HepG2 (cell line): ENCODE measurements at regions not wholly inside any gene's neighbourhood (a gene's known extent, or its start where the extent isn't known, plus 50 kb on each side); places are given as distances from the start of the nearest gene placed in this dataset.

Experiments
- ATAC-seq: fragments of 200-7000 bp; cut with Tn5 transposase; 3 replicates; pipeline ENCODE4 v1.9.1; 2020; ENCODE audit warnings: mild to moderate bottlenecking, moderate library complexity
- BruUV-seq: library from RNA; stranded (reverse); fragments of 400-500 nt; replicated peaks from 2 replicates; lab custom pipeline; 2021; lab: Mats Ljungman, UMichigan
- CTCF ChIA-PET: fragments of 300-600 bp; formaldehyde crosslinking; extraction: SDS; loops from one replicate; lab custom pipeline; 2021; ENCODE audit warnings: low total read pairs, inconsistent platforms, low intra/inter-chr PET ratio; lab: Yijun Ruan, JAX
- POLR2A ChIA-PET: fragments of 350-600 bp; sonication (Branson Sonifier 250); formaldehyde crosslinking; loops from one replicate; lab custom pipeline; 2020; ENCODE audit warnings: antibody characterized with exemption, inconsistent platforms; lab: Yijun Ruan, JAX
- DNase-seq: peaks from one replicate; pipeline ENCODE4 v3.0.0-alpha.2; 2015; ENCODE audit warnings: low spot score
- FAIRE-seq: peaks from 3 replicates; lab custom pipeline; 2011; peaks lifted over from hg19 to GRCh38; lab: Jason Lieb, UNC
- H2AFZ ChIP-seq: one replicate; pipeline ENCODE4 v1.6.1; 2011; ENCODE audit warnings: low read length, inconsistent platforms
- H3K27ac ChIP-seq: fragments of 300-600 bp; 3 replicates; pipeline ENCODE4 v1.8.0; 2011; ENCODE audit warnings: mixed run types, mild to moderate bottlenecking, mixed read lengths, low read length, inconsistent platforms; ENCODE audit not compliant: insufficient read depth; ENCODE audit errors: extremely low read length
- H3K27me3 ChIP-seq, 2 experiments: fragments of 200-600 bp in 1 of 2; 2 replicates in 1 of 2; 3 replicates in 1 of 2; pipeline versions ENCODE4 v1.6.0 to v1.8.0; 2011; ENCODE audit warnings: low read length in 2 of 2, mild to moderate bottlenecking in 2 of 2, moderate library complexity in 2 of 2, inconsistent platforms in 1 of 2; ENCODE audit not compliant: insufficient read depth in 2 of 2, control insufficient read depth in 1 of 2
- H3K36me3 ChIP-seq, 2 experiments: fragments of 200-600 bp in 1 of 2; replicated peaks in 1 of 2; 2 replicates in 1 of 2; 3 replicates in 1 of 2; pipeline versions ENCODE4 v1.5.1 to v1.8.0; 2011; ENCODE audit warnings: low read length in 2 of 2, inconsistent platforms in 1 of 2; ENCODE audit not compliant: insufficient read depth in 2 of 2, control insufficient read depth in 1 of 2
- H3K4me1 ChIP-seq: 2 replicates; pipeline ENCODE4 v1.5.1; 2012; ENCODE audit warnings: low read length, inconsistent platforms; ENCODE audit not compliant: insufficient read depth
- H3K4me2 ChIP-seq: 2 replicates; pipeline ENCODE4 v1.6.0; 2011; ENCODE audit warnings: low read depth, low read length, inconsistent platforms
- H3K4me3 ChIP-seq, 3 experiments: fragments of 200-600 bp in 1 of 3; sonication (generic), shearing (Covaris generic) in 1 of 3; replicated peaks in 1 of 3; 2 replicates each; pipeline ENCODE4 v1.5.1; 2011 to 2016; ENCODE audit warnings: low read length in 3 of 3, inconsistent platforms in 2 of 3, low read depth in 2 of 3, mild to moderate bottlenecking in 2 of 3, control low read depth in 1 of 3, mixed read lengths in 1 of 3; ENCODE audit not compliant: insufficient read depth in 1 of 3
- H3K79me2 ChIP-seq: one replicate; pipeline ENCODE4 v1.6.1; 2011; ENCODE audit warnings: low read length, inconsistent platforms; ENCODE audit not compliant: insufficient read depth
- H3K9ac ChIP-seq: 2 replicates; pipeline ENCODE4 v1.6.0; 2011; ENCODE audit warnings: mild to moderate bottlenecking, low read depth, low read length, inconsistent platforms; ENCODE audit not compliant: insufficient read depth
- H3K9me3 ChIP-seq: 2 replicates; pipeline ENCODE4 v1.5.1; 2012; ENCODE audit warnings: mild to moderate bottlenecking, low read length
- H4K20me1 ChIP-seq: 2 replicates; pipeline ENCODE4 v1.6.0; 2011; ENCODE audit warnings: inconsistent platforms, mild to moderate bottlenecking, low read length, moderate library complexity; ENCODE audit not compliant: insufficient read depth
- RFX3 ChIP-seq: IDR thresholded peaks from 2 replicates; pipeline ENCODE4 v1.6.1; 2016; ENCODE audit warnings: missing biosample characterization, missing genetic modification reagents
- SAP130 ChIP-seq: IDR thresholded peaks from 2 replicates; pipeline ENCODE4 v1.6.1; 2016; ENCODE audit warnings: low read depth
- SYNCRIP ChIP-seq: fragments of 200-400 bp; formaldehyde crosslinking; IDR thresholded peaks from 2 replicates; pipeline ENCODE4 v1.6.1; 2018; ENCODE audit warnings: mild to moderate bottlenecking, low read depth, low read length; ENCODE audit not compliant: insufficient read depth
- ZNF256 ChIP-seq: sonication (generic); formaldehyde crosslinking; conservative IDR thresholded peaks from 2 replicates; pipeline ENCODE4 v1.4.0; 2020; ENCODE audit warnings: missing genetic modification reagents
- ZNF547 ChIP-seq: sonication (generic); formaldehyde crosslinking; IDR thresholded peaks from 2 replicates; pipeline ENCODE4 v1.5.1; 2020; ENCODE audit warnings: mild to moderate bottlenecking, missing genetic modification reagents
- WGBS: methylation state at CpG from one replicate; pipeline ENCODE4 v1.1.6; 2017; ENCODE audit warnings: low lambda C conversion rate; 5-methylcytosine and 5-hydroxymethylcytosine counted together
- in situ Hi-C: cut with HindIII; loops from 2 replicates; pipeline ENCODE4 v1.10.0; 2017; ENCODE audit warnings: low pct_unique_long_range_greater_than_20kb; ENCODE audit not compliant: extremely low pct_ligation_motif_present
- intact Hi-C: fragments of 100-400 bp; cut with micrococcal nuclease; formaldehyde crosslinking; loops from one replicate; pipeline ENCODE4 v1.10.0; 2022; ENCODE audit not compliant: unreplicated experiment
- TF ChIP-seq, protein P1 (sequence below): IDR thresholded peaks from 2 replicates; pipeline ENCODE4 v1.6.1; 2016; ENCODE audit warnings: mild to moderate bottlenecking
- TF ChIP-seq, protein P2 (sequence below): sonication (generic); formaldehyde crosslinking; IDR thresholded peaks from 2 replicates; pipeline ENCODE4 v1.9.0; 2021; ENCODE audit warnings: missing genetic modification reagents, mild to moderate bottlenecking, borderline replicate concordance

DNA sequence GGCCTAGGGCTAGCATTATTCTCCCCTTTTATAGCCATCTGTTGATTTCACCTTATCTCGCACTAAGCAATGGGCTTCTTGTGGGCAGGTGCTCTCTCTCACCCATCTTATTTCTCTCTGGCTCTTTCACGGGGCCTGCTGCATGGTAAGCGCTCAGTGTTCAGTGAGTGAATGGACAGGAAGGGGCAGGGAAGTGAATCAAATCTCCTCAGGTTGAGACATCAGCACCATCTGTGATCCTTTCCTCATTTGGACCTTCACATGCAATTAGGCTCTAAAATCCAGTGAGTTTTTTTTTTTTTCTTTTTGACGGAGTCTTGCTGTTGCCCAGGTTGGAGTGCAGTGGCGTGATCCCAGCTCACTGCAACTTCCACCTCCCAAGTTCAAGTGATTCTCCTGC lies 76.5 kb upstream of the EZR start (continued):
- no peak for TF ChIP-seq ZNF547
- TF ChIP-seq, all 625 proteins: peak for 0

DNA sequence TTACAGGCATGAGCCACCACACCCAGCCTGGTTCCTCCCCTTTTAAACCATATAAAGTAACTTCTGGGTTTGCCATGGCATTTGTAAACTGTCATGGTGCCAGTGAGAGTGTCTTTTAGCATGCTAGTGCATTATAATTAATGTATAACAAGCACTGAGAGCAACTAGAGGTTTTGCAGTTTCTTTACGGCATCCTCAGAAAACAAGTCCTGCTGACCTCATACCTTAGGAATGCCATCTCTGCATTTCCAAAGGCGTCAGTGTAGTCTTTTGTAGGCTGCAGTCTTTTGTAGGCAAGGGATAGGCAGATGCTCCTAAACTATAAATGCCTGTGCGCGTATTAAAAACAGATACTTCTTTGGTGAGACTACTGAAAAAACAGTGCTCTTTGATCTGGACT lies 75.0 kb upstream of the EZR start:
- no peak for ATAC-seq
- no TSS peak for BruUV-seq
- TF ChIP-seq, protein P1, sequence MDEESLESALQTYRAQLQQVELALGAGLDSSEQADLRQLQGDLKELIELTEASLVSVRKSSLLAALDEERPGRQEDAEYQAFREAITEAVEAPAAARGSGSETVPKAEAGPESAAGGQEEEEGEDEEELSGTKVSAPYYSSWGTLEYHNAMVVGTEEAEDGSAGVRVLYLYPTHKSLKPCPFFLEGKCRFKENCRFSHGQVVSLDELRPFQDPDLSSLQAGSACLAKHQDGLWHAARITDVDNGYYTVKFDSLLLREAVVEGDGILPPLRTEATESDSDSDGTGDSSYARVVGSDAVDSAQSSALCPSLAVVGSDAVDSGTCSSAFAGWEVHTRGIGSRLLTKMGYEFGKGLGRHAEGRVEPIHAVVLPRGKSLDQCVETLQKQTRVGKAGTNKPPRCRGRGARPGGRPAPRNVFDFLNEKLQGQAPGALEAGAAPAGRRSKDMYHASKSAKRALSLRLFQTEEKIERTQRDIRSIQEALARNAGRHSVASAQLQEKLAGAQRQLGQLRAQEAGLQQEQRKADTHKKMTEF (CRISPR knock-in tag) = no peak
- TF ChIP-seq, protein P2, sequence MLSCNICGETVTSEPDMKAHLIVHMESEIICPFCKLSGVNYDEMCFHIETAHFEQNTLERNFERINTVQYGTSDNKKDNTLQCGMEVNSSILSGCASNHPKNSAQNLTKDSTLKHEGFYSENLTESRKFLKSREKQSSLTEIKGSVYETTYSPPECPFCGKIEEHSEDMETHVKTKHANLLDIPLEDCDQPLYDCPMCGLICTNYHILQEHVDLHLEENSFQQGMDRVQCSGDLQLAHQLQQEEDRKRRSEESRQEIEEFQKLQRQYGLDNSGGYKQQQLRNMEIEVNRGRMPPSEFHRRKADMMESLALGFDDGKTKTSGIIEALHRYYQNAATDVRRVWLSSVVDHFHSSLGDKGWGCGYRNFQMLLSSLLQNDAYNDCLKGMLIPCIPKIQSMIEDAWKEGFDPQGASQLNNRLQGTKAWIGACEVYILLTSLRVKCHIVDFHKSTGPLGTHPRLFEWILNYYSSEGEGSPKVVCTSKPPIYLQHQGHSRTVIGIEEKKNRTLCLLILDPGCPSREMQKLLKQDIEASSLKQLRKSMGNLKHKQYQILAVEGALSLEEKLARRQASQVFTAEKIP (CRISPR knock-in tag) = no peak
- TF ChIP-seq SAP130 (CRISPR knock-in tag) (no peak), SYNCRIP (no peak), ZNF256 (CRISPR knock-in tag) (no peak), RFX3 (CRISPR knock-in tag) (no peak)
- Histone ChIP-seq H4K20me1 (no peaks in the 10 kb centered on the region), H3K27ac (no peak overlapping the region), H3K79me2 (no peaks in the 10 kb centered on the region), H3K9ac (no peak overlapping the region), H3K9me3 (no peaks in the 10 kb centered on the region), H3K36me3 (no peaks in the 10 kb centered on the region), H2AFZ (no peak overlapping the region), H3K27me3 (no peaks in the 10 kb centered on the region; a peak in 1 of 5 replicates), H3K4me2 (no peak overlapping the region), H3K4me1 (no peaks in the 10 kb centered on the region), H3K4me3 (no peak overlapping the region)
- POLR2A ChIA-PET = no interaction called here
- WGBS = 10% methylated on average over 4 of the region's 4 CpGs
- intact Hi-C loops = no loop called here
- in situ Hi-C loops = no loop called here
- no peak for DNase-seq
- CTCF ChIA-PET = no interaction called here
- FAIRE-seq = no peak
